SW 1271 (cell line): ENCODE measurements at regions not wholly inside any gene's neighbourhood (a gene's known extent, or its start where the extent isn't known, plus 50 kb on each side); places are given as distances from the start of the nearest gene placed in this dataset.

Experiments used
- DNase-seq, 2 experiments: peaks; one replicate each; lab custom pipeline; 2025; lab: John Stamatoyannopoulos, UW

DNA sequence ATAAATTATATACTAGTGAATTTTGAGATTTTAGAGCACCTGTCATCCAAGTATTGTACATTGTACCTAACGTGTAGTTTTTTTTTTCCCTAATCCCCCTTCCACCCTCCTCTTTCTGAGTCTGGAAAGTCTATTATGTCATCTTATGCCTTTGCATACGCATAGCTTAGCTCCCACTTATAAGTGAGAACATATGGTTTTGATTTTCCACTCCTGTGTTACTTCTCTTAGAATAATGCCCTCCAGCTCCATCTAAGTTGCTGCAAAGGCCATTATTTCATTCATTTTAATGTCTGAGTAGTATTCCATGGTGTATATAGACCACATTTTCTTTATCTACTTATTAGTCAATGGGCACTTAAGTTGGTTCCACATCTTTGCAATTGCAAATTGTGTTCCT, 177.0 kb upstream of the C16orf82 start:
- no peak for DNase-seq

DNA sequence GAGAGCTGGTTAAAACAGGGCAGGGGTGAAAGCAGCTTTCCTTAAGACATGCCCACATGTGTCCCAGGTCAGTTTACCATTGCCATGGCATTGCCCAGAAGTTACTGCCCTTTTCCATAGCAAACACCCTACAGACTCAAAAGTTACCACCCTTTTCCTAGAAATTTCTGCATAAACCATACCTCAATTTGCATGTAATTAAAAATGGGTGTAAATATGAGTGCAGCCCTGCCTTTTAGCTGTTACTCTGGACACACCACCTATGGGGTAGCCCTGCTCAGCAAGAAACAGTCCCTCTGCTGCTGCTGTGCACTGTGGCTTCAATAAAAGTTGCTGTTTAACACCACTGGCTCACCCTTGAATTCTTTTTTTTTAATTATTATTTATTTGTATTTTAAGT, 168.5 kb upstream of the C16orf82 start:
- DNase-seq = no peak

DNA sequence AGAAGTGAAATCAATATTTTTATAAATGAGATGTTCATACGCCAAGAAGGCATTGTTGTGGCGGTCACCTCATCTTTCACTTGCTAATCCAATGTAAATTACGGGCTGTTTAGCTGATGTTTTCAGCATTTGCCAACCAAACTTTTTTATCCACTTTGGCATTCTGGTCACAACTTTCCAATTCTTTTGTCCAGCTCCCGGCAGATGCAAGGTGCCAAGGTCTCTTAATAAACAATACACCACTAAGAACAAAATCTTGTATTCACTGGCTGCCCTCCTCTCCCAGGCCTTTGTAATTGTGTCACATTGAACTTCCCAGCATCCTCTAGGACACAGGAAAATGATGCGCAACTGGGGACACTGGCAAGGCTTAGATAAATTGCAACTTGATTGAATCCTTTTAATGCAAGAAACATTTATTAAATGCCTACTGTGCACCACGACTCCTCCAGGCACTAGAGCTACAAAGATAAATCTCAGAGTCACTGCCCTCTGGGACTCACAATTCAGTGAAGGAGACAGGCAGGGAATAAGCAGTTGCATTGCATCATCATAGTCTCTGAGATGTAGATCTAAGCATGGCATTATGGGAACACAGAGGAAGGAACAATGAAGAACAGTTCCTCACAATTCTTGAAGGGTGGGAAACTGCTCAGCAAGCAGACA, 165.4 kb upstream of the C16orf82 start:
- DNase-seq = no peak

DNA sequence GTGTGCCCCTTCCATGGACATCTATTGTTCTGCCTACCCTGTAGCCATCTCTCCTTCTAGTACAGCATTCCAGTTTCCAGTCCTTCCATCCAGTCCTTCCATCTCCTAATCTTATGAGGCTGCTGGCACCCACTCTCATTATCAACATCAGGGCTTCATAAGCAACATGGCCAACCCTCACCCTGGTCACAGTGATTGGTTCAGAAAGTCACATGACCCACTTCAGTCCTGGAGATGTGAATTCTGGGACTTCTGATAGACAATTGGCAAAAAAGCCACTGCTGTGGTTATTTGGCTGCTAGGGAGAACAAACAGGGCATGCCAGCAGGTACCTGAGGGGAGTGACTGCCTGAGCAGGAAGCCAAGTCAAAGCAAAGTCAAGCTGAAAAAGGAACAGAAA, 164.7 kb upstream of the C16orf82 start:
- DNase-seq = no peak

DNA sequence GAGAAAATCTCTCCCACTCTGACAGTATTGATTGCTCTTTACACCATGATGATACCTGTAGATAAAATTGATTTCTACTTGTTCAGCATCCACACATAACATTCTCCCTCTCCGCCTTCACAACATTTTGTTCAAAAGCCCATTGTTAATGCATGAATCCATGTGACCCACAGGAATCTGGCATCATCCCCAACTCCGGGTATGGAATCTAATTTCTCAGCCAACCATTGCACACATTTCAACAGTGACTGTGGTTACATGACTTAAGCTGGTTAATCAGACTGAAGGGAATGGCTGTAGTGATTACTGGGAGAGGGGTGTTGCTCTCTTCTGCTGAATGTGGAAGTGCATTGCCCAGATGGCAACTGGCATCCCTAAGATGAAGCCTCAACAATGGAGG, 161.4 kb upstream of the C16orf82 start:
- DNase-seq = no peak

DNA sequence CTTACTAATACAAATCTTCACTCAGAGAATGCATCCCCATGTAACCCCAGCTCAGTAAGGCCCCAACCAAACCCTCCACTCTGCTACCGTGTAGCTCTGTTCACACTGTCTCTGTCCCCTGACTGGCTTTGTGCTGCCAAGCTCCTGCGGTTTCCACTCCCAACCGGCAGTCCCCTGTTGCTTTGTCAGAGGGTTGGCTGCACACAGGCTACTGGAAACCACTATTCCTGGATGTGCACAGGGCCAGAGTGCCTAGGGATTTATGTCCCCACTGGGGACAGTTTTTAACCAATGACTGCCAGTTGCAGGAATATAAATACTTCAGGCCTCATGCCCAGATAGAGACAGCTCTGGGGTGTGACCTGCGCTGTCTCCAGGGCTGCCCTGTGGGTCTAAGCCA, 157.1 kb upstream of the C16orf82 start:
- DNase-seq = no peak

DNA sequence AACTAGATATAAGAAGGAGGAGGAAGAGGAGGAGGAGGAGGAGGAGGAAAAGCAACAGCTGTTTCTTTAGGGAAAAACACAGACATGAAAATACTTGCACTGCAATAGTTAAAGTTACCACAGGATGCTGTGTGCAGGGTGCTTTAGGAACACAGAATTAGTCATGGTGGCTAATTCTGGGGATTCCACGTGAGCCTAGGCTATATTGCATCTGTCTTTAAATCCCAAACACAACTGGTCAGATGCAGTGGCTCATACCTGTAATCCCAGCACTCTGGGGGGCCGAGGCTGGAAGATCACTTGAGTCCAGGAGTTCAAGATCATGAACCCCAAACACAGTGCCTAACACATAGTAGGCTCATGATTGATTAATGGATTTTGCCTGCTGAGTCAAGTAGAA, 155.3 kb upstream of the C16orf82 start:
- DNase-seq = no peak

DNA sequence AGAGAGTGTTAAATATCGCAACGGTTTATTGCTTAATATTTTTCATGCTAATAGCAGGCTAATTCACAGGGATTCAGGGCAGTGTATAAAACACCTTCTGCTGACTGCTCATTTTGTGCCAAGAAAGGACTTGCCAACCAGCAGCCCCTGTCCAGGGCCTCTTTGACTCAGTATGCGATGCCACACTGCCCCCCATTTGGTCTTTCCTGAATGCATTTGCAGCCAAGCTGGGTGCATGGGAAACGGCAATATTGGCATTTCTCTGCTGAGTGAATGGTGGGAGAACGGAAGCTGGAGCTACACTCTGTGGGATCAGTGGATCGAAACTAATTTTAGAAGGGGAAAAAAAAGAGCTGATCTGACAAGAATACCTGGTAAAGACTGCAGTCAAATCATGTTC, 152.9 kb upstream of the C16orf82 start:
- DNase-seq = no peak

DNA sequence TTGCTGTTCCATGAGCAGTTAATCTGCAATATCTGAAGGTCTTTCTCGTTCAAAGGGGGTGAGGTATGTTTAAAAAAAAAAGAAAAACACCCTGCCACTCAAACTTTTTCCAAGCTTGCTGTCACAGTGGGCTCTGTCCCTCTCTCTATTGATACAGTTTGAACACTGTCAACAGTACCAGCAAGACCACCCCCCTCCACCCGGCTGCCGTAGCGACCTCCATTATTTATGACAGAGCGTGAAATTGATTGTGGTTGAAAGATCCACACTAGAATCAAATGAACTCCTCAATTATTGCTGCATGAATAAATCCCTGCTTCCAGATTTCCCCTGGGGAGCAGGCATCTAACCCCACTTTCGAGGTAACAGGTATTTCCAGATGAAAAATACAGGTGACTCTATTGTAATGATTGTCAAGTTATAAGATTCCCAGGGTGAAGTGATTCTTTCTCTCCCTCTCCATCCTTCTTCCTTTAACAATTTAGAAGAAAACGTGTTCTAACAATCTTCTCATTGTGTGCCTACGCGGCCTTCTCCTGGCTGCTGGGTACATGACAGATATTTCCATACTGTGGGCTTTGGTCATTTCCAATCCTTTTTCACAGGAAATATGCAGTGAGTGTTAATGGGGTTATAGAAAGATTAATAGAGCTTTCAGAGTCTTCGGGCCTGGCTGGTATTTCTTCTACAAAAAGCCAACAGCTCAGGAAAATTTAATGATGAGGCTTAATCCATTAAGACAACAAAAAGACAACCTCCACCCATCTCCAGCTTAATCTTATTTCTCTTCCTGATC, 135.7 kb upstream of the C16orf82 start:
- no peak for DNase-seq

DNA sequence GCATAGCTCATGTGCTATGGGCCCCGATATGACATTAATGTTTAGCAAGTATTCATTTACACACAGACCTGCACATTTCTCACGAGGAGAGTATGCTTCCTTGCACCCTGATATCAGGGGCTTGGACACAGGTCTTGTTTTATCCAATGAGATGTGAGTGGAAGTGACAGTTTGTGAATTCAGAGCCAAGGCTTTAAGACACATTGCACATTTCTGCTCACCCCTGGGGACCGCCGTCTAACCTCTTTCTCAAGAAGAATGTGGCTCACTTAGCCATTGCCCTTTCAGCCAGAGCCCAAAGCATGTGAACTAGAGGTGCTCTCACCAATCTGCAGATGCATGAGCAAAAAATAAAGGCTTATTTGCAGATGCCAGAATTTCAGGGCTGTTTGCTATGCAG, 116.1 kb upstream of the C16orf82 start:
- no peak for DNase-seq

DNA sequence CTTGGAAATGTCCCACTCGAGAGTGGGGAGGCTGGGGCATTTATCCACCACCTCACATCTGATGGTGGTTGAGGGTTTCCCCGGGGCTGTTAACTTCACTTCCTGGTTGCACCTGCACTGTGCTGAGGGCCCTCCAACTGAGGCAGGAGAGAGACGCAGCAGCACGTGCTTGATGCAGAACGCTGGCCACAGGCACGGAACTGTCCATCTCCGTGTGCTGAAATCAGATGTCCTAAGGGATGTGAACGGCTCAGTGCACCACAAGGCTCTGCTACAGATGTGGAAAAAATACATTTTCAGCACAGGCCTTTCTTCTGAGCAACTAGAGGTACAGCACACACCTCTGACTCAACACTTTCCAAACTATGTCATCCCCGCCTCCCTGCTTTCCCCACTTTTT, 114.8 kb upstream of the C16orf82 start:
- no peak for DNase-seq

DNA sequence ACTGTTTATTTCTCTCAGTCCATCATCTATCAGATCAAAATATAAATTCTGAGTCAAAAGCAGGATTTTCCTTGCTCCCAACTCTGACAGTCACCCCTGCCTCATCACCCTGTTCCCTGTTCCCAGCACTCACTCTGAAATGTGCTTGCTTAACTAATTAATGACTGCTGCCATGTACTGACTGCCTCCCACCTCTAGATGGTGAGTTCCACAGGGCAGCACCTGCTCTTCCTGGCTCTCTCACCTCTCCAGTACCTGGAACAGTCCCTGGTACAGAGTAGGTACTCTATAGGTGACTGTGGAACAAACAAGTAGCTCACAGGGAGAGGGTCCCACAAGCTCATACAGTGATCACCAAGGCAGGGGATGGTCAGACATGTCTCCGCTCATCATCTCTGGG, 114.3 kb upstream of the C16orf82 start:
- no peak for DNase-seq

DNA sequence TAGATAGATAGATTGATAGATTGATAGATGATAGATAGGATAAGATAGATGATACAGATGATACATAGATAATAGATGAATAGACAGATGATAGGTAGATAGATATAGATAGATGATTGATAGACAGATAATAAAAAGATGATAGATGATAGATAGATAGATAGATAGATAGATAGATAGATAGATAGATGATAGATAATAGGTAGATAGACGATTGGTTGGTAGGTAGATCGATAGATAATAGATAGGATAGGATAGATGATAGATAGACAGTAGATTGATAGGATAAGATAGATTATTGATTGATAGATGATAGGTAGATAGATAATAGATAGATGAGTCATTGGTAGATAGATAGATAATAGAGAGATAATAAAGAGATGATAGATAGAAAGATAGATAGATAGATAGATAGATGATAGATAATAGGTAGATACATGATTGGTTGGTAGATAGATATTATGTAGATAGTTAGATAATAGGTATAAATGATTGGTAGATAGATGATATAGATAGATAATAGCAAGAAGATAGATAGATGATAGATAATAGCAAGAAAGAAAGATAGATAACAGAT, 109.4 kb upstream of the C16orf82 start:
- no peak for DNase-seq

DNA sequence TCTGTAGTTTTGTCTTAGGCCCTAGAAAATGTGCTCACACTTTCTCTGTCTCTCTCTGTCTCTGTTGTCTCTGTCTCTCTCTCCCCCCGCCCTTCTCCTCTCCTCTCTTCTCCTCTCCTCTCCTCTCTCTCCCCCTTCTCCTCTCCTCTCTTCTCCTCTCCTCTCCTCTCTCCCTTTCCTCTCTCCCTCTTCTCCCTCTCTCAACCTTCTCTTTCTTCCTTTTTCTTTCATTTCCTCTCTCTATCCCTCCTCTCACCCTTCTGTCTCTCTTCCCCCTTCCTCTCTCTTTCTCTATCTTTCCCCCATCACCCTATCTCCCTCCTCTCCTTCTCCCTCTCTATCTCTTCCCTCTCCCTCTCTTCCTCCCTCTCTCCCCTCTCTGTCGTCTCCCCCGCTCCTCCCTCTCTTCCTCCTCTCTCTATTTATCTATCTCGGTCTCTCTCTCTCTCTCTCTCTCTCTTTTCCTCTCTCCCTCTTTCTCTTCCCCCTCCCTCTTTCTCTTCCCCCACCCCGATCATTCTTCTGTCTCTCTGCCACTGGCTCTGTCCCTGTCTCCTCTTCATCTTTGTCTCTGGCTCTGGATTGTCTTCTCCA, 107.2 kb upstream of the C16orf82 start:
- no peak for DNase-seq

DNA sequence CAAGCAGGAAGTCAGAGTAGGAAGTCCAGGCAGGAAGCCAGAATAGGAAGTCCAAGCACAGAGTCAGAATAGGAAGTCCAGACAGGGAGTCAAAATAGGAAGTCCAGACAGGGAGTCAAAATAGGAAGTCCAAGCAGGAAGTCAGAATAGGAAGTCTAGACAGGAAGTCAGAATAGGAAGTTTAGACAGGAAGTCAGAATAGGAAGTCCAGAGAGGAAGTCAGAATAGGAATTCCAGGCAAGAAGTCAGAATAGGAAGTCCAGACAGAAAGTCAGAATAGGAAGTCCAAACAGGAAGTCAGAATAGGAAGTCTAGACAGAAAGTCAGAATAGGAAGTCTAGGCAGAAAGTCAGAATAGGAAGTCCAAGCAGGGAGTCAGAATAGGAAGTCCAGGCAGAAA, 105.3 kb upstream of the C16orf82 start:
- no peak for DNase-seq

DNA sequence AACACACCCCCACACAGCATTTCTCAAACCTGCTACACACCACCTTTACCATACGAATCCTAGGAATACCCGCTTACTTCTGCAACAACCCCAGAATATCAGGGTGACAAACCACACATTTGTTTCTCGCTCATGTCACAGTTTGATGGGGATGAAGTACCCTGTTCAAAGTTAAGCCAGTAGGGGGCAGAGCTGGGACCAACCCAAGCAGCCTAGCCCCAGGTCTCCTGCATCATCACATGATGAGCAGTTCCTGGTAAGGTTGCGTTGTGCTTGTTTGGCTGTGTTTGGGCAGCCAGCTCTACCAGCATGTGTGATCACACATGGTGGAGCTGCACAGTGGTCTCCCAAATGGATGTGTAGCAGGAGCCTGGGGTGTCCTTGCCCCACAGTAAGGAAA, 103.6 kb upstream of the C16orf82 start:
- no peak for DNase-seq

DNA sequence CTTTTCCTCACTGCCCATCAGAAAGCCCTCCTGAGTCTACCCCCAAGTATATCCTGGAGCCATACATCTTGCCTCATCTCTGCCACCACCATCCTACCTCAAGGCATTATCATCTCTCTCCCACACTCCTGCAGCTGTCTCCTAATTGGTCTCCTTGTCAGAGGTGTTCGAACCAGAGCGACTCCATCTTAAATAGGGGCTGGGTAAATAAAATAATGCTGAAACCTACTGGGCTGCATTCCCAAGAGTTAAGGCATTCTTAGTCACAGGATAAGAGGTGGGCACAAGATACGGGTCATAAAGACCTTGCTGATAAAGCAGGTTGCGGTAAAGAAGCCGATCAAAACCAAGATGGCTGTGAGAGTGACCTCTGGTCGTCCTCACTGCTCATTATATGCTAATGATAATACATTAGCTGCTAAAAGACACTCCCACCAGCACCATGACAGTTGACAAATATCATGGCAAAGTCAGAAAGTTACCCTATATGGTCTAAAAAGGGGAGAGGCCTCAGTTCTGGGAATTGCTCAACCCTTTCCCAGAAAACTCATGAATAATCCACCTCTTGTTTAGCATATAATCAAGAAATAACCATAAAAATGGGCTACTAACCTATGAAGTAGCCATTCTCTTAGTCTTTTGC, 97.0 kb upstream of the C16orf82 start:
- no peak for DNase-seq

DNA sequence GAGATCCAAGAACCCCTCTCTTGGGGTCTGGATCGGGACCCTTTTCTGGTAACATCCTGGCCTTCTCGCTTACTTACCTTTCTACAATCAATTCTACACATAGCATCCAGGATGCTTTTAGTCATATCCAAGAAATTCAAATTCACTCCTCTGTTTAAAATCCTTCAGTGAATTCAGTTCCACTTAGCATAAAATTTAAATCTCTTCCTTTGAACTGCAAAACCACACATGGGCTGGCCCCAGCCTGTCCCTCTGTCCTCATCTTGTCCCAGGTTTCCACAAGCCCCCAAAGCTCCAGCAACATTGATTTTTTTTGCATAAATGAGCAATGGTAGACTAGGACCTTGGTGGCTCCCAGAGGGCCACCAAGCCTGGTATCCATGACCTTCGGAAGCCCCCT, 96.4 kb upstream of the C16orf82 start:
- DNase-seq = no peak

DNA sequence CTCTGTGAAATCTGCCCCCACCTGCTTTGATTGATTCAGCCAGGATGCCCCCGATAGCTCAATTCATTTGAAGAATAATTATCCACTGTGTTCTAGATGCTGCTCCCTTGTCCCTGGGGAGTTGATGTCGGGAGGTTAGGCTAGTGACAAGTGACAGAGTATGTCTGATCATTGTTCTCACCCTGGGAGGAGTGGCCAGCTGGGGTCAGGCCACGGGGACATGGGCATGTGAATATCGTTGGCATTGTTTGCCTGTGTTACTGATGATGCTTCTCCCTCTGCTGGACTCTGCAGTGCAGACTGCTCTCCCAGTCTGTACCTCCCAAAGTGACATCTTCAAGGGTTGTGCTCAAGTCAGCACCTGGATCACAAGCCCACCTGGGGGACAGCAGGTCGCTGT, 89.9 kb upstream of the C16orf82 start:
- no peak for DNase-seq

DNA sequence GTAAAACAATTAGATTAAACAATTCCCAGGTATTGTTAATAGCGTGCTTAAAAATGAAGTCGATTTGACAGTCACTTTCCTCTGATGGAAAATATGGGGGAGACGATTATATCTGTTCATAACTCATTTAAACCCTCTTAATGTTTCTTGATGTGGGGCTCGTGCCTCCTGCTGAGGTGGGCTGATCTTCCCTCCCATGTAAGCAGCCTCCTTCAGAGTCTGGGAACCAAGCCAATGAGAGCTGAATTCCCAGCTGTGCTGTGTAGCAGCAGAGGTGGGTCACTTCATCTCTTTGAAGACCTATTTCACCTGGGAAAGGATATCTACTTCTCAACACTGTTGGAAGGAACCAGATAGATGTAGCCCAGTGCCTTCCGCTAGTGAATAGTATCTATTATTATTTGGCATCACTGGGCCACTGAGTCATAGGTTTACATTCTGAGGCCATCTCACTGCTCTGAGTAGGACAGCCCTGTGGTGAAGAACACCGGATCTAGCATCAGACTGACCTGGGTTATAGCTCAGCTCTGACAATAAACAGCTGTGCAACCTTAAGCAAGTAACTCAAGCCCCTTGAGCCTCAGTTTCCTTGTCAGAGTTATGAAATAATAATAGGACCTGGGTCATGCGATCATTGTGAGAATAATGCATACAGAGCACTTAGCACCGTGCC, 85.3 kb upstream of the C16orf82 start:
- DNase-seq = no peak

DNA sequence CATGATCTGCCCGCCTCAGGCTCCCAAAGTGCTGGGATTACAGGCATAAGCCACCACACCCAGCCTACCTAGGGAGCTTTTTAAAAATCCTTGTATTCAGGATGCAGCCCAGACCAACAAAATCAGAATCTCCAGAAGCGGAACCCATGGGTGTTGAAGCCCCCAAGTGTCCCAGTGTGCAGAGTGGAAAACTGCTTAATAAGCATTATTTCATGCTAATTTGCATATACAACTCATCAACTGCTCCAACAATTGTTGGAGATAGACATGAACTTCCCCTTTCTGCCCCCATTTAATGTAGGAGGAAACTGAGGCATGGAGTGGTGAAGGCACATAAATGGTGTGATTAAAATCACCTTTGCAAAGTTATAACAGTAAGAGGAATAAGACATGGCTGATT, 84.3 kb upstream of the C16orf82 start:
- DNase-seq = no peak

DNA sequence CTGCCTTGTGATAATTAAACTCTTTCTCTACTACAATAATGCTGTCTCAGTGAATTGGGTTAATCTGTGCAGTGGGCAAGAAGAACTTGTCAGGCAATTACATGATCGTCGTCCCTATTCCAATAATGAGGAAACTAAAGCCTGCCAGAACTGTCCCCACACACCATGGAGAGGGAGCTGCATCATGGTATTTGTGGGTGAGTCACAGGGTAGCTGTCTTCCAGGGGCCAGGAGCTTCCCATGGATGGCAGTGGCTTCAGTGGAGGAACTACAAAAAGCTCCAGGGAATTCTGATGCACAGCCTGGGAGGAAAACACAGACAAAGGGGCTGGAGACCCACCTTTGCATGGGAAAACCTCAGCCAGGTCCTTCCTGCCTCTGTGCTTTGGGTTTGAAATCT, 83.3 kb upstream of the C16orf82 start:
- DNase-seq = no peak
